ENCODE measurements at regions not wholly inside any gene's neighbourhood (a gene's known extent, or its start where the extent isn't known, plus 50 kb on each side); places are given as distances from the start of the nearest gene placed in this dataset.

DNA sequence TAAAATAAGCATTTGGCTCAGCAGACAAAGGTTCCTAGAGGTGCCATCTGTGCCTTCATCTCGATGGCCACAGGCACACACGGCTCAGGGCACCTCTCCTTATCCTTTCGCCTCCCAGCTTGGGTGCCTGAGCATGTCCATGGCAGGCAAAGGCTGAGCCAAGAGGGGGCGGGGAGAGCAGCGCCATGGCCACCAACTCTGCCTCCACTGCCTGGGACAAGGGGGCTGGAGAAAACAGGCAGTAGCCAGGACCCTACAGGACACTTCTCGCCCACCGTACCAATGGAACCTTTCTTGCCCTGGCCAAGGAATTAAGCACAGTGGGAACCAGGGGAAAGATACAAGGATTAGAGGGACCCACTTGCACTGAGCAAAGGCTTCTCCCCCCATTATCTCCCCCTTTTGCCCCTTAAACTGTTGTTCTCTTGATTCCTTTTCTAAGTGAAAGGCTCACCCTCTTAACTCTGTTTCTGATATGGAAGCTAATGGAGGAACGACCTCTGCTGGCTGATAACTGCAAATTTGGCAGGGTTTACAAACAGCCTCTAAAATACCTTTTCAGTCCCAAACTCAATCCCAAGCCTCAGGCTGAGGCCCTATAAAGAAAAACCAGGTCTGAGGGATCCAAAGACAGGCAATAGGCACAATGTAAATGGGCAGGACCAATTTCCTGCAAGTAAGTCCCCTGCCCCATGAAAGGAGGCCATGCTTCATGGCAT, 335.2 kb downstream of the ADAM29 start:
- no peak overlapping the region for H3K4me3 ChIP-seq (replicated peaks; ENCODE audit: low read depth, low read length)
- TF ChIP-seq CTCF (IDR thresholded peaks at IDR 0.05; ENCODE audit: low read depth, low read length, missing control alignments) = no peak
- no peak for DNase-seq (ENCODE audit: extremely low read depth, low read depth)

DNA sequence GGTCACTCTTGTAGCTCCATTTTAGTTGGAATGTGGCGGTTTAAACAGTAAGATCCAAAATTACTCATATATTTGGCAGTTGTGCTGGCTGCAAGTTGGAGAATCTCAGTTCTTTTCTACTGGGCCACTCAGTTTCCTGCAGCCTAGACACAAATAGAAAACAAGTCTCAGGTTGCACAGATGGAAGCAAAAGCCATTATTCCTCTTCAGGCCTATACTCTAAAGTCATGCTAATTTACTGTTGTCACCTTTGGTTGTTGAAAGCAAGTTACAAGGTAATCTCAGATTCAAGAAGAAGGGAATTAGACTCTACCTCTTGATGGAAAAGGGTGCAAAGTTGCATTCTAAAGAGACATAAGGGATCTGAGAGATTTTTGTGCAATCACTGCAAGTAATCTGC, 345.4 kb downstream of the ADAM29 start:
- no peak for DNase-seq (ENCODE audit: extremely low read depth, low read depth)
- no peak for TF ChIP-seq CTCF (IDR thresholded peaks at IDR 0.05; ENCODE audit: low read depth, low read length, missing control alignments)
- no peak overlapping the region for H3K4me3 ChIP-seq (replicated peaks; ENCODE audit: low read depth, low read length)

DNA sequence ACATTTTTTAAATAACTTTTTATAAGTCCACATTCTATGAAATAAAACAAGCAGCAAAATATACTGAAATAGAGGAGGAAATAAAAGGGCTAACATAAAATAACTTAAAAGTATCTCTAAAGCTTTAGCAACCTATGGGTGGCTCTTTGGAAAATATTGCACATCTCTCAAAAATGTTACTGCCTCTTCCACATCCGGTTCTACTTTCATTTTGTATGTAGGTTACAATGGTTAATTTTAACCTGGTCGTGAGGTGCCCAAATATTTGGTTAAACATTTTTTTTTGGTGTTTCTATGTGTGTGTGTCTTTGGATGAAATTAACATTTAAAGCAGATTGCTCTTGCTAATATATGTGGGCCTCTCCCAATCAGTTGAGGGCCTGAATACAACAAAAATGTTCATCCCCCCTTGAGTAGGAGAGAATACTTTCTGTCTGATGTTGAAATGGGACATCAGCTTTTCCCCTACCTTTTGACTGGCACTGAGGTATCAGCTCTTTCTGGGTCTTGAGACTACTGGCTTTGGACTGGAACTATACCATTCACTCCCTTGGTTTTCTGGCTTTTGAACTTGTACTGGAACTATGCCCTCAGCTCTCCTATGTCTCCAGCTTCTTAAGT, 353.0 kb downstream of the ADAM29 start:
- DNase-seq (ENCODE audit: extremely low read depth, low read depth) = no peak
- TF ChIP-seq CTCF (IDR thresholded peaks at IDR 0.05; ENCODE audit: low read depth, low read length, missing control alignments) = no peak
- no peak overlapping the region for H3K4me3 ChIP-seq (replicated peaks; ENCODE audit: low read depth, low read length)

GRCh38 chr4:175273995-175274753, 356.0 kb downstream of the ADAM29 start:
- no peak for DNase-seq (ENCODE audit: extremely low read depth, low read depth)
- no peak for TF ChIP-seq CTCF (IDR thresholded peaks at IDR 0.05; ENCODE audit: low read depth, low read length, missing control alignments)

GRCh38 chr4:175277816-175278215, 359.7 kb downstream of the ADAM29 start:
- DNase-seq (ENCODE audit: extremely low read depth, low read depth) = no peak
- no peak for TF ChIP-seq CTCF (IDR thresholded peaks at IDR 0.05; ENCODE audit: low read depth, low read length, missing control alignments)
- no peak overlapping the region for H3K4me3 ChIP-seq (replicated peaks; ENCODE audit: low read depth, low read length)

More at GRCh38 chr4:175273995-175274753, 356.0 kb downstream of the ADAM29 start:
- H3K4me3 ChIP-seq (replicated peaks; ENCODE audit: low read depth, low read length) = no peak overlapping the region

DNA sequence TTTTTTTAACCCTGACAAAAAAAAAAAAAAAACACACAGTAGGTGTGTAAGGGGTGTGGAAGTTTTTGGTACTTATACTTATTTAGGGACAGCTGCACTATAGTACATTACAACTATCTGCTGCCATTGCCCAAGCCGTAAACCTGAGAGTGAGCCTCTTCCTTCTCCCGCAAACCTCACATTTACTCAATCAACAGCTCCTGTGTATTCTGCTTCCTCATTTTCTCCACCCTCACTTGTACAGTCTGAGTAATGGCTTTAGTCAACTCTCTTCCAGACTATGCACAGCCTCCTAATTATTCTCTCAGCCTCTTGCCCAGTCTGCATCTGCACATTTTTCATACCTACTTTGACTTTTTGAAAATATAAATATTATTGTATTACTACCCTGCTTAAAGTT, 362.0 kb downstream of the ADAM29 start:
- no peak overlapping the region for H3K4me3 ChIP-seq (replicated peaks; ENCODE audit: low read depth, low read length)
- no peak for TF ChIP-seq CTCF (IDR thresholded peaks at IDR 0.05; ENCODE audit: low read depth, low read length, missing control alignments)
- DNase-seq (ENCODE audit: extremely low read depth, low read depth) = no peak
